Inflammatory macrophage (primary cell): ENCODE measurements at regions not wholly inside any gene's neighbourhood (a gene's known extent, or its start where the extent isn't known, plus 50 kb on each side); places are given as distances from the start of the nearest gene placed in this dataset.

Experiments used
- DNase-seq, 2 donors: peaks; one replicate each; pipeline ENCODE4 v3.0.0-alpha.2; 2020 to 2022

- no peak for DNase-seq
Measured at GRCh38 chr7:132072873-132073272, 503.4 kb downstream of the PLXNA4 start.

GRCh38 chr7:132072165-132072564 lies 504.1 kb downstream of the PLXNA4 start:
- no peak for DNase-seq

- no peak for DNase-seq
Measured at GRCh38 chr7:132069306-132069705, 507.0 kb downstream of the PLXNA4 start.

- no peak for DNase-seq
Measured at GRCh38 chr7:132066761-132067171, 509.5 kb downstream of the PLXNA4 start.

- DNase-seq = no peak
Measured at GRCh38 chr7:132065989-132066603, 509.7 kb upstream of the PODXL start.

- DNase-seq = no peak
Measured at GRCh38 chr7:132065193-132065988, 509.0 kb upstream of the PODXL start.

- DNase-seq = no peak
Measured at GRCh38 chr7:132063800-132064199, 507.4 kb upstream of the PODXL start.

GRCh38 chr7:132061937-132062336 lies 505.5 kb upstream of the PODXL start:
- no peak for DNase-seq

GRCh38 chr7:132059141-132059540 lies 502.7 kb upstream of the PODXL start:
- DNase-seq = no peak

GRCh38 chr7:132055336-132056120 lies 499.1 kb upstream of the PODXL start:
- no peak for DNase-seq

- DNase-seq = no peak
Measured at GRCh38 chr7:132053871-132054270, 497.4 kb upstream of the PODXL start.

- no peak for DNase-seq
Measured at GRCh38 chr7:132051311-132051710, 494.9 kb upstream of the PODXL start.

GRCh38 chr7:132049462-132050304 lies 493.3 kb upstream of the PODXL start:
- peak; percentile 33 to 42 for DNase-seq

- DNase-seq = no peak
Measured at GRCh38 chr7:132045481-132045980, 489.1 kb upstream of the PODXL start.

- no peak for DNase-seq
Measured at GRCh38 chr7:132045002-132045401, 488.6 kb upstream of the PODXL start.

GRCh38 chr7:132044247-132044646 lies 487.8 kb upstream of the PODXL start:
- DNase-seq = no peak

- no peak for DNase-seq
Measured at GRCh38 chr7:132041108-132041507, 484.7 kb upstream of the PODXL start.

GRCh38 chr7:132035517-132036362 lies 479.3 kb upstream of the PODXL start:
- no peak for DNase-seq

GRCh38 chr7:132034748-132035416 lies 478.5 kb upstream of the PODXL start:
- no peak for DNase-seq

- no peak for DNase-seq
Measured at GRCh38 chr7:132030883-132031282, 474.5 kb upstream of the PODXL start.

GRCh38 chr7:132030086-132030568 lies 473.7 kb upstream of the PODXL start:
- no peak for DNase-seq
